ENCODE measurements at regions not wholly inside any gene's neighbourhood (a gene's known extent, or its start where the extent isn't known, plus 50 kb on each side); places are given as distances from the start of the nearest gene placed in this dataset.

DNA sequence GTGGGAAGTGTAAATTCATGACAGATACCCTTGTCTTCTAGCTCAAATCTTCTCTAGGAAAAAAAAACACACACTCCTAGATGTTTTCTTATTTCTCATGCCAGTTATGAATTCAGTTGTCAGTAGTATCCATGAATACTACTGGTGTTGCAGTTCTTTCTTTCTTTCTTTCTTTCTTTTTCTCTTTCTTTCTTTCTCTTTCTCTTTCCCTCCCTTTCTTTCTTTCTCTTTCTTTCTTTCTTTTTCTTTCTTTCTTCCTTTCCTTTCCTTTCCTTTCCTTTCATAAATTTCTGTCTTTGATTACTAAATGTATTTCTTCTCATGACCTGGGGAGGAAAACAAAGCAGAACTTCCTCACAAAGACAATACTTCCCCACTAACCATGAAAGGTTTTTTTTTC, 253.8 kb downstream of the PCDH7 start:
- TF ChIP-seq, protein P1, sequence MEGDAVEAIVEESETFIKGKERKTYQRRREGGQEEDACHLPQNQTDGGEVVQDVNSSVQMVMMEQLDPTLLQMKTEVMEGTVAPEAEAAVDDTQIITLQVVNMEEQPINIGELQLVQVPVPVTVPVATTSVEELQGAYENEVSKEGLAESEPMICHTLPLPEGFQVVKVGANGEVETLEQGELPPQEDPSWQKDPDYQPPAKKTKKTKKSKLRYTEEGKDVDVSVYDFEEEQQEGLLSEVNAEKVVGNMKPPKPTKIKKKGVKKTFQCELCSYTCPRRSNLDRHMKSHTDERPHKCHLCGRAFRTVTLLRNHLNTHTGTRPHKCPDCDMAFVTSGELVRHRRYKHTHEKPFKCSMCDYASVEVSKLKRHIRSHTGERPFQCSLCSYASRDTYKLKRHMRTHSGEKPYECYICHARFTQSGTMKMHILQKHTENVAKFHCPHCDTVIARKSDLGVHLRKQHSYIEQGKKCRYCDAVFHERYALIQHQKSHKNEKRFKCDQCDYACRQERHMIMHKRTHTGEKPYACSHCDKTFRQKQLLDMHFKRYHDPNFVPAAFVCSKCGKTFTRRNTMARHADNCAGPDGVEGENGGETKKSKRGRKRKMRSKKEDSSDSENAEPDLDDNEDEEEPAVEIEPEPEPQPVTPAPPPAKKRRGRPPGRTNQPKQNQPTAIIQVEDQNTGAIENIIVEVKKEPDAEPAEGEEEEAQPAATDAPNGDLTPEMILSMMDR (IDR thresholded peaks at IDR 0.05), result no peak
- TF ChIP-seq POLR2A (IDR thresholded peaks at IDR 0.05), result no peak

Measured in adrenal gland (tissue), 5 donors.